Stimulated activated effector memory CD8-positive, alpha-beta T cell treated with anti-CD3 and anti-CD28 coated beads, Interleukin-12 subunit alpha, Interleukin-12 subunit beta, amount 100 ng/mL, for 72 hours (primary cell): ENCODE measurements at regions not wholly inside any gene's neighbourhood (a gene's known extent, or its start where the extent isn't known, plus 50 kb on each side); places are given as distances from the start of the nearest gene placed in this dataset.
"Not testable (repeated sequence)": the region's sequence is repeated elsewhere in the genome, so short reads cannot be mapped to it uniquely, and the experiment has no call there.

ENCODE experiments used
- ATAC-seq: fragments of 150-1000 bp; cut with Tn5 transposase; 2 replicates; pipeline ENCODE4 v1.10.0; 2021
- DNase-seq, 2 donors: peaks; one replicate each; pipeline ENCODE4 v3.0.0; 2021 to 2022; ENCODE audit warnings: low spot score in 2 of 2
- H3K27ac Mint-ChIP-seq: one replicate; pipeline ENCODE4 v1.8.0; 2022; ENCODE audit warnings: mild to moderate bottlenecking, mixed read lengths
- H3K36me3 Mint-ChIP-seq: one replicate; pipeline ENCODE4 v1.8.0; 2022; ENCODE audit warnings: mild to moderate bottlenecking, mixed read lengths
- H3K4me1 Mint-ChIP-seq: one replicate; pipeline ENCODE4 v1.8.0; 2022; ENCODE audit warnings: mixed read lengths
- H3K4me3 Mint-ChIP-seq: one replicate; pipeline ENCODE4 v1.8.0; 2022; ENCODE audit warnings: mild to moderate bottlenecking, mixed read lengths
- H3K9me3 Mint-ChIP-seq: one replicate; pipeline ENCODE4 v1.8.0; 2022; ENCODE audit warnings: mixed read lengths

DNA sequence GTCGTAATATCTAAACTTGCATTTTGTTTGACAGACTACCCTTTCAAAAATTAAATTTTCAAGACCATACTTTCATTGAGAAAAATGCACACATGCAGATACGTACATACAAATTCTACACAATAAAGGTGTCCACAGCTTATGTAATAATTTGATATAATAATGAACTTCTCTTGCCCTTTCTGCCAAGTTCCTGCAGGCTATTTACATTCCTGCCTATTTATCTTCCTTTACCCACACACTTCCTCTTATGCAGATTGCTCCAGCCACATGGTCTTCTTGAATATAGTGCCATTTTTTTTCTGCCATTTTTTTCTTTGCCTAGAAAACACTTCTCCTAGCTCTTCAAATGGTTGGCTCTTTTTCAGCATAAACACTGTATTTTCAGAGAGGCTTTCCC, 826.9 kb upstream of the CDH8 start:
- no peak overlapping the region for H3K27ac Mint-ChIP-seq
- DNase-seq: no peak

DNA sequence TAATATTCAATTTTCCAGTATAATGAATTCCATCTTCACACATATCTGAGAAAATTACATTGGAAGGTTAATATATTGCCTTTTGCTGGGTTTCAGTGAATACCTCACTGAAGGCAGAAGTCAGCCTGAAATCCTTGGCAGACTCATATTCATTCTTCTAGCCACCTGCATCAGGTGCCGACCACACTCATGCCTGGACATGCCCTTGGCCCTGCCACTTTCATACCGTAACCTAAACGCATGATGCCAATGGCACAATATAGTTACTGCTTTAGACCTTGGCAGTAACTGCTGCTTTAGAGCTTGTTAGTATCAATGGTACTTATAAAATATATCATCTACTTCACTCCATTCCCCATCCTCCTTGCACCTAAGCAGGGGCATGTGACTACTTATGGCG, 817.6 kb upstream of the CDH8 start:
- ATAC-seq: no peak
- no peaks in the 10 kb centered on the region for H3K4me1 Mint-ChIP-seq
- H3K4me3 Mint-ChIP-seq: no peak overlapping the region
- peaks cover 20% of the 10 kb centered on the region for H3K9me3 Mint-ChIP-seq
- H3K27ac Mint-ChIP-seq: no peak overlapping the region
- no peak for DNase-seq
- H3K36me3 Mint-ChIP-seq: no peaks in the 10 kb centered on the region

More for the DNA sequence above, 826.9 kb upstream of the CDH8 start:
- no peaks in the 10 kb centered on the region for H3K4me1 Mint-ChIP-seq
- no peak for ATAC-seq
- peaks cover 19% of the 10 kb centered on the region for H3K9me3 Mint-ChIP-seq
- no peaks in the 10 kb centered on the region for H3K36me3 Mint-ChIP-seq
- no peak overlapping the region for H3K4me3 Mint-ChIP-seq

DNA sequence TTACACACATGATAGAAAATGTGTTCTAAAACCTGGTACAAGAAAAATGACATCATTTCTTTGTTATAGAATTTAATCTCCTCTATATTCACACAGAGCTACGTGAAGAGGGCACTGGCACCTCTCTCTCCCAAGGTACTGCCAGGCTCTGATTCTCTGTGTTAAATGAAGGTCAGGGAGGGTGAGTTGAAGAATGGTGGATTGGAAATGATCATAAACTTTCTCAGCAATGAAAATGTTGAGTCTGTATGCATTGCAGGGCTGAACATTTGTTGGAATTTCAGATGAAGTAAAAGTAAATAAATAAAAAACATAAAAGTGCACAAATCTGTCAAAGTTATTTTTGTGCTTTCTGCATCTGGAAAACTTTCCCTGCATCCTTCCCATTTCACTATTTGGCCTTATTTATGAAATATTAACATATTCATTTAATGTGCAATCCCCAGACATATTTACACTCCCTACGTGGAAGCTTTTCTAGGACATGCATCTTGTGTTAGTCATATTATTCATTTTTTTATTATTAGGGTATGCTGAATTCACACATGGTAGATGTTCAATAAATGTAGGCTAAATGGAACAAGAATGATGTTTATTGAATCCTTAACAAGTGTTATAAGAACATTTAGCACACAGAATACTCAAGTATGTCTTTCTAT, 810.3 kb upstream of the CDH8 start:
- H3K36me3 Mint-ChIP-seq: no peaks in the 10 kb centered on the region
- ATAC-seq (no peak), DNase-seq (no peak)
- H3K27ac Mint-ChIP-seq: no peak overlapping the region
- H3K4me1 Mint-ChIP-seq: no peaks in the 10 kb centered on the region
- H3K4me3 Mint-ChIP-seq: no peak overlapping the region
- peaks cover 9% of the 10 kb centered on the region for H3K9me3 Mint-ChIP-seq

GRCh38 chr16:62832214-62832613, 796.0 kb upstream of the CDH8 start:
- Mint-ChIP-seq H3K27ac (no peak overlapping the region), H3K36me3 (no peaks in the 10 kb centered on the region), H3K9me3 (peaks cover 20% of the 10 kb centered on the region), H3K4me3 (no peak overlapping the region), H3K4me1 (no peaks in the 10 kb centered on the region)
- no peak for DNase-seq
- no peak for ATAC-seq

- Mint-ChIP-seq H3K4me3 (no peak overlapping the region), H3K36me3 (no peaks in the 10 kb centered on the region), H3K27ac (no peak overlapping the region), H3K4me1 (no peaks in the 10 kb centered on the region), H3K9me3 (peaks cover 20% of the 10 kb centered on the region)
- ATAC-seq (no peak), DNase-seq (no peak)
These were observed 795.1 kb upstream of the CDH8 start for GRCh38 chr16:62831235-62831850.

GRCh38 chr16:62829607-62830006, 793.4 kb upstream of the CDH8 start:
- no peaks in the 10 kb centered on the region for H3K36me3 Mint-ChIP-seq
- DNase-seq (no peak), ATAC-seq (no peak)
- no peak overlapping the region for H3K4me3 Mint-ChIP-seq
- H3K27ac Mint-ChIP-seq: no peak overlapping the region
- no peaks in the 10 kb centered on the region for H3K4me1 Mint-ChIP-seq
- H3K9me3 Mint-ChIP-seq: peaks cover 21% of the 10 kb centered on the region

DNA sequence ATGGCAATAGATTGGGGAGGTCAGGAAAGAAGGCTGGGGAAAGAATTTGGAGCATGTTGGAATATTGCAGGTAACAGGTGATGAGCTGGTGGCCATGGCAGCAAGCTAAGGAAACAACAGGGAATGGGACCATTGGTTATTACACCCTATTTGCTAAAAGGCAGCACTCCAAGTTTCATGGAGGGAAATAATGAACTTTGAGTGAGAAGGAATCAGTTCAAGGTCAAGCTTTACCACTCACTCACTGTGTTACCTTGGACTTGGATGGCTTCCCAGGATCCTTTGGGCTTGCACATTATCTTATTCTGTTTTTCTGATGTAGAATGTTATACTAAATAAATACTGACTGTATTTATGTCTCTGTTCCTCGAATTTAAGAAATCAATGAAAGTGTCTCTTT, 792.8 kb upstream of the CDH8 start:
- ATAC-seq (no peak), DNase-seq (no peak)
- Mint-ChIP-seq H3K36me3 (no peaks in the 10 kb centered on the region), H3K27ac (no peak overlapping the region), H3K9me3 (peaks cover 22% of the 10 kb centered on the region), H3K4me1 (no peaks in the 10 kb centered on the region), H3K4me3 (no peak overlapping the region)

- H3K36me3 Mint-ChIP-seq: no peaks in the 10 kb centered on the region
- H3K27ac Mint-ChIP-seq: no peak overlapping the region
- DNase-seq: no peak
- no peak for ATAC-seq
- H3K4me3 Mint-ChIP-seq: no peak overlapping the region
- H3K4me1 Mint-ChIP-seq: no peaks in the 10 kb centered on the region
- peaks cover 14% of the 10 kb centered on the region for H3K9me3 Mint-ChIP-seq
These were observed 785.6 kb upstream of the CDH8 start for GRCh38 chr16:62821824-62822223.

DNA sequence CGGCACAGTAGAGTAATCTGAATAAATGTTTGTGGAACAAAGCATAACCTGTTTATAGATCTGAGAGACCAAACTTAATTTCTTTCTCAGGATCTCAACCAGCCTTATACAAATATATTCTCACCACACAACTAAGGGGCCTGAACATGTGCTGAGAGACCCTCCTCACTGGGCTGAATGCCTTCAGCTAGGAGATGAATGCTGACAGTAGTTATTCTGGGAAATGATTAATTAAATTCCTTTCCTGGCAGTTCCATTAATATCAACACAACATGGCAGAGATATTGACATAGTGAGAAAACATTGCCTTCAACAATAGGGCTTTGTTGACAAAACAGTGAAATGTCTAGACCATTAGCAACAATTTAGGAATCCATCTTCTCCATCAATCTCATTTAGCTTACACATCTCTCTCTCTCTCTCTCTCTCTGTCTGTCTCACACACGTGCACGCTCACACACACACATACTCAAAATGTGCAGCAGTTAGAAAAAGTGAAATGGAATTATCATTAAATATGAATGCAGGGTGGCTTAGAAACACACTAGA, 780.8 kb upstream of the CDH8 start:
- DNase-seq (no peak), ATAC-seq (no peak)
- no peak overlapping the region for H3K27ac Mint-ChIP-seq
- no peak overlapping the region for H3K4me3 Mint-ChIP-seq
- H3K9me3 Mint-ChIP-seq: peaks cover 16% of the 10 kb centered on the region
- H3K36me3 Mint-ChIP-seq: no peaks in the 10 kb centered on the region
- no peaks in the 10 kb centered on the region for H3K4me1 Mint-ChIP-seq

DNA sequence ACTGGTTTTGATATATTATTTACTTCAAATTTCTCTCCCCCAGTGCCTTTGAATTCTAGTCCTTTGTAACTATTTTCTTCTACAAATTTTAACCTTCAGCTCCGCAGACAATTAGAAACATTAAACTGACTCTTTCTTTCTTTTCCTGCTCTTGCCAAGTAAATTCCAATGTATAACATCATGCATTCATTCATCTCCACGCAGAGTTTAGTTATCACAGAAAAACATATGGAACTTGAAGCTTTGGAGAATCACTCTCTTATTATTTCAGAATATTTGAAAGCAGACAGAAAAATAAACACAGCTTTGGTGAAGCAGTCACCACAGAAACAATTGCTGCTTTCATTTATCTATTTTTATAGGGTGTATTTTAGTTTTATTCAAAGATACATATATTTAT, 778.7 kb upstream of the CDH8 start:
- Mint-ChIP-seq H3K27ac (no peak overlapping the region), H3K4me1 (no peaks in the 10 kb centered on the region), H3K4me3 (no peak overlapping the region), H3K36me3 (no peaks in the 10 kb centered on the region), H3K9me3 (peaks cover 16% of the 10 kb centered on the region)
- DNase-seq (no peak), ATAC-seq (no peak)

GRCh38 chr16:62805221-62805857, 769.1 kb upstream of the CDH8 start:
- ATAC-seq: no peak
- Mint-ChIP-seq H3K27ac (no peak overlapping the region), H3K36me3 (no peaks in the 10 kb centered on the region), H3K4me1 (no peaks in the 10 kb centered on the region), H3K4me3 (no peak overlapping the region), H3K9me3 (peaks cover 20% of the 10 kb centered on the region)
- no peak for DNase-seq

- Mint-ChIP-seq H3K9me3 (peaks cover 24% of the 10 kb centered on the region), H3K4me1 (no peaks in the 10 kb centered on the region), H3K4me3 (no peak overlapping the region), H3K36me3 (no peaks in the 10 kb centered on the region), H3K27ac (no peak overlapping the region)
- ATAC-seq: no peak
- no peak for DNase-seq
These were observed 758.5 kb upstream of the CDH8 start for GRCh38 chr16:62794724-62795123.

DNA sequence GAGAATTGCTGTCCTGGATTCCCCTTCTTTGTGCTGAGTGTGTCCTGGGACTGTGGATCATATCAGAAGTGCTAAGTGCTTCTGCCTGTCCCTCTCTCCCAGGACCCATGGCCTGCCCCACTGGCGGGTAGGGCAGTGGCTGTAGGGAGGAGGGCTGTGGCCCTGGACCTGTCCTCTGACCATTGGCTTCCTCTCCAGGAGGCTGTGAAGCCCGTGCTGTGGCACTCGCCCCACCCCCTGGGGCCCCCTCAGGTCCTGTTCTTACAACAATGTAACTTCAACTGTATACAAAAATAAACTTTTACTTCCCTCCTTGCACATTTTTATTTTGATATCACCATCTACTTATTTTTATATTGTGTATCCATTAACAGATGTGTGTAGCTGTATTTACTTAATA, 743.8 kb upstream of the CDH8 start:
- not testable (repeated sequence) for ATAC-seq

GRCh38 chr16:62764572-62764971, 728.3 kb upstream of the CDH8 start:
- Mint-ChIP-seq H3K27ac (no peak overlapping the region), H3K9me3 (peaks cover 32% of the 10 kb centered on the region), H3K36me3 (no peaks in the 10 kb centered on the region), H3K4me1 (no peaks in the 10 kb centered on the region), H3K4me3 (no peak overlapping the region)
- no peak for ATAC-seq
- DNase-seq: no peak

More for the DNA sequence above, 743.8 kb upstream of the CDH8 start:
- H3K27ac Mint-ChIP-seq, DNase-seq, H3K4me3 Mint-ChIP-seq, H3K36me3 Mint-ChIP-seq, H3K4me1 Mint-ChIP-seq: not testable (repeated sequence)
- H3K9me3 Mint-ChIP-seq: peaks cover 31% of the 10 kb centered on the region

DNA sequence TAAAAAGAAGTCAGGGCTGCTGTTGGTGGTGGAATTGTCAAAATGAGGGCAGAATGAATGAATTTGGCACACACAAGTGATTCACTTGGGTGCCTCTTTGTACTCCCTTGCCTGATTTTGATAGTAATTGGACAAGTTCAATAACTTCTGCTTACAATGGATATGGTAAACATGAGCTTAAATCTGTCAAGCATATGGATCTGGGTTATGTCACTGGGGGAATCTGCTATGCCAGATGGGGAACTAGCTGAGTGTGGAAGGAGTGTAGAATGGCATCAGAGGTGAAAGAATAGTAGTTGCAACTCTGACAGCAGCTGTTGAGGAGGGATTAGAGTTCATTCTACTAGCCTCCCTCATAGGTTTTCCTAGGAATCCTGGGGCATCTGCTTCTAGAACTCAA, 724.2 kb upstream of the CDH8 start:
- H3K4me1 Mint-ChIP-seq: no peaks in the 10 kb centered on the region
- ATAC-seq: no peak

GRCh38 chr16:62755938-62756337, 719.7 kb upstream of the CDH8 start:
- DNase-seq (no peak), ATAC-seq (no peak)
- Mint-ChIP-seq H3K27ac (no peak overlapping the region), H3K4me3 (no peak overlapping the region), H3K36me3 (no peaks in the 10 kb centered on the region), H3K9me3 (peaks cover 25% of the 10 kb centered on the region), H3K4me1 (no peaks in the 10 kb centered on the region)

More for the DNA sequence above, 724.2 kb upstream of the CDH8 start:
- H3K27ac Mint-ChIP-seq: no peak overlapping the region
- no peak for DNase-seq
- peaks cover 31% of the 10 kb centered on the region for H3K9me3 Mint-ChIP-seq
- no peak overlapping the region for H3K4me3 Mint-ChIP-seq
- no peaks in the 10 kb centered on the region for H3K36me3 Mint-ChIP-seq
